ENCODE measurements at regions not wholly inside any gene's neighbourhood (a gene's known extent, or its start where the extent isn't known, plus 50 kb on each side); places are given as distances from the start of the nearest gene placed in this dataset.

DNA sequence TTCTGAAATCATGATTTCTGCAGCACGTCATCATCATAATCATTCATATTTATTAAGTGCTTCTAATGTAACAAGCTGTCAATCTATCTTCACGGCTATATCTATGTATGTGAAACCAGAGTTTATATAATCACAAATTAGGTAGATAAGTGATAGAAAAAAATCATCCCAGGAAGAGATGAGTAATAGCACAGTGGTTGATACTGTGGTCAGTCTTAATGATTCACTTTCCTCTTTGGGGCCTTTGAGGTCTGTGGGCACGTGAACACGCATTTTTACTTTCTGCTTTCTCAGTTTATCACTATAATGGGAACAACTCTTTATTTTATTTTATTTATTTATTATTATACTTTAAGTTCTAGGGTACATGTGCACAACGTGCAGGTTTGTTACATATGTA lies 265.9 kb upstream of the NOVA1 start:
- 79 to 85% methylated on average over 5 of the region's 5 CpGs for WGBS, 2 donors
- H3K4me1 ChIP-seq (ENCODE audit: control insufficient read depth in 2 of 2, insufficient read depth in 2 of 2, low read length in 1 of 2) = no peaks in the 10 kb centered on the region
- no peak overlapping the region for H3K4me3 ChIP-seq (ENCODE audit: low read depth in 1 of 2, low read length in 2 of 2)
- no peaks in the 10 kb centered on the region for H3K27me3 ChIP-seq (ENCODE audit: control insufficient read depth in 1 of 2, insufficient read depth in 2 of 2, low read length in 2 of 2)
- no peaks in the 10 kb centered on the region for H3K9me3 ChIP-seq (ENCODE audit: control insufficient read depth in 2 of 2, insufficient read depth in 1 of 2, low read depth in 1 of 2, low read length in 1 of 2)
- H3K36me3 ChIP-seq (ENCODE audit: control insufficient read depth in 2 of 2, insufficient read depth in 2 of 2, low read length in 1 of 2) = no peaks in the 10 kb centered on the region
- H3K27ac ChIP-seq (ENCODE audit: low read depth in 2 of 2, low read length in 1 of 2) = no peak overlapping the region

DNA sequence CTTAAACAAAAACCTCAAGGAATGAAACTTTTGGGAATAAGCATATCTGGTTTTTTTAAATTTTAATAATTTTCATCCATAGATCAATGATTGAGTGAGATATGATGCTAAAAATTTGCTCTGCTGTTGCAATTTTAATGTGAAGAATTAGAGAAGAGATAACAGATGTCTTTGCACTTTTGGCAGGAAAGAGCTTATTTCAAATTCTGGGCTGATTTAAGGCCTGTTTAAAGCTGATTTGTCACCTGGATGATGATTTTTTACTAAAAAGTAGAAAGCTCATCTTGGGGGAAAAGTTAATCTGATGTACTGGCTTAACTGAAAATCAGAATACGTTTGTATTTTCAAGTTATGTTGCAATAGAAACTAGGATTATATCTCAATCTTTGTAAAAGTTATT lies 268.9 kb upstream of the NOVA1 start:
- Histone ChIP-seq H3K36me3 (ENCODE audit: control insufficient read depth in 2 of 2, insufficient read depth in 2 of 2, low read length in 1 of 2) (no peaks in the 10 kb centered on the region), H3K4me1 (ENCODE audit: control insufficient read depth in 2 of 2, insufficient read depth in 2 of 2, low read length in 1 of 2) (no peaks in the 10 kb centered on the region), H3K27me3 (ENCODE audit: control insufficient read depth in 1 of 2, insufficient read depth in 2 of 2, low read length in 2 of 2) (no peaks in the 10 kb centered on the region), H3K9me3 (ENCODE audit: control insufficient read depth in 2 of 2, insufficient read depth in 1 of 2, low read depth in 1 of 2, low read length in 1 of 2) (no peaks in the 10 kb centered on the region), H3K4me3 (ENCODE audit: low read depth in 1 of 2, low read length in 2 of 2) (no peak overlapping the region), H3K27ac (ENCODE audit: low read depth in 2 of 2, low read length in 1 of 2) (no peak overlapping the region)
- WGBS, 2 donors = 26 to 33% methylated on average over 1 of the region's 1 CpG

DNA sequence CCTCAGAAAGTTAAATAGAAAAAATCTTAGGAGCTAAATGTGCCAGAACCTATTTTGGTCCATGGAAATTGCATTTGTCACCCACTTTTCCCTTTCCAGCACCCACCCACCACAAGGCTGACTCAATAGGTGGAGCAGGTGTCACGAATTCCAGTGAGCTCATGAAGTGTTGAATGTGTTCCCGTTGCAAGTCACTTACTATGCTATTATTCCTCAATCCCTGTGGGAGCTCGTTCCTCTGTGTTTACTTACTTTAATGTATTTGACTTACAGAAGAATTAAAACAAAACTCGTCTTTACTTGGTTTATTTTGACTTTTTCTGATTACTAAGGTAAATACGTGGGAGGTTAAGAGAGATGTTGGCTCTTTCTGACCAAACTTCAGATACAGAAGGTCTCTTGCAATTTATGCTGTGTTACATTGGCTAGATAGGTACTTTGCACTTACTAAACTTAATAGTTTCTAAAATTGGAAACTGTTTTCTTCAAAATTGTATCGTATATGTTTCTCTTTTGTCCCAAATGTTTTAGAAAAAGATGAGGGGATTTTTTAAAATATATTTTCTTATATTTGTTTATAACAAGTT lies 269.4 kb upstream of the NOVA1 start:
- H3K4me1 ChIP-seq (ENCODE audit: control insufficient read depth in 2 of 2, insufficient read depth in 2 of 2, low read length in 1 of 2) = no peaks in the 10 kb centered on the region
- H3K9me3 ChIP-seq (ENCODE audit: control insufficient read depth in 2 of 2, insufficient read depth in 1 of 2, low read depth in 1 of 2, low read length in 1 of 2) = no peaks in the 10 kb centered on the region
- no peaks in the 10 kb centered on the region for H3K36me3 ChIP-seq (ENCODE audit: control insufficient read depth in 2 of 2, insufficient read depth in 2 of 2, low read length in 1 of 2)
- no peaks in the 10 kb centered on the region for H3K27me3 ChIP-seq (ENCODE audit: control insufficient read depth in 1 of 2, insufficient read depth in 2 of 2, low read length in 2 of 2)
- no peak overlapping the region for H3K27ac ChIP-seq (ENCODE audit: low read depth in 2 of 2, low read length in 1 of 2)
- no peak overlapping the region for H3K4me3 ChIP-seq (ENCODE audit: low read depth in 1 of 2, low read length in 2 of 2)
- WGBS, 2 donors = 26 to 27% methylated on average over 6 of the region's 6 CpGs

DNA sequence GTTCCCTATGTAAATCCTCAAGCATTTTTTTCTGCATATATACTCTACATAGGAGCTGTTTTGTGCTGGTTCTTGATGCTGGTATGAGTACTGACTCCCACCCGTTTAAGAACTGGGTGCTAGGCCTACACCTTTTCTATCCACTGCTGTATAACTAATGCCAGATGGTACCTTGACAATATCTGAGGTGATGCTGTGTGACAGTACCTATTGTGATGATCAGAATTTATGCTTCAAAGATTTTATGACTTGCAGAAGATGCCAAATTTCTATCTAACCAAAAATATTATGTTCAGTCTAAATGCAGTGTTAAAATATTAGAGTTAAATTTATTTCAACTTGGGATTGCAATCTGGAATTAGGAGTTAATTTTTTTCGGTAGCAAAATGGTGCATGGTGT lies 272.3 kb upstream of the NOVA1 start:
- Histone ChIP-seq H3K27ac (ENCODE audit: low read depth in 2 of 2, low read length in 1 of 2) (no peak overlapping the region), H3K36me3 (ENCODE audit: control insufficient read depth in 2 of 2, insufficient read depth in 2 of 2, low read length in 1 of 2) (no peaks in the 10 kb centered on the region), H3K27me3 (ENCODE audit: control insufficient read depth in 1 of 2, insufficient read depth in 2 of 2, low read length in 2 of 2) (no peaks in the 10 kb centered on the region), H3K9me3 (ENCODE audit: control insufficient read depth in 2 of 2, insufficient read depth in 1 of 2, low read depth in 1 of 2, low read length in 1 of 2) (peaks cover 0 to 2% of the 10 kb centered on the region in 2 donors), H3K4me3 (ENCODE audit: low read depth in 1 of 2, low read length in 2 of 2) (no peak overlapping the region), H3K4me1 (ENCODE audit: control insufficient read depth in 2 of 2, insufficient read depth in 2 of 2, low read length in 1 of 2) (no peaks in the 10 kb centered on the region)
- 79 to 84% methylated on average over 2 of the region's 2 CpGs for WGBS, 2 donors

DNA sequence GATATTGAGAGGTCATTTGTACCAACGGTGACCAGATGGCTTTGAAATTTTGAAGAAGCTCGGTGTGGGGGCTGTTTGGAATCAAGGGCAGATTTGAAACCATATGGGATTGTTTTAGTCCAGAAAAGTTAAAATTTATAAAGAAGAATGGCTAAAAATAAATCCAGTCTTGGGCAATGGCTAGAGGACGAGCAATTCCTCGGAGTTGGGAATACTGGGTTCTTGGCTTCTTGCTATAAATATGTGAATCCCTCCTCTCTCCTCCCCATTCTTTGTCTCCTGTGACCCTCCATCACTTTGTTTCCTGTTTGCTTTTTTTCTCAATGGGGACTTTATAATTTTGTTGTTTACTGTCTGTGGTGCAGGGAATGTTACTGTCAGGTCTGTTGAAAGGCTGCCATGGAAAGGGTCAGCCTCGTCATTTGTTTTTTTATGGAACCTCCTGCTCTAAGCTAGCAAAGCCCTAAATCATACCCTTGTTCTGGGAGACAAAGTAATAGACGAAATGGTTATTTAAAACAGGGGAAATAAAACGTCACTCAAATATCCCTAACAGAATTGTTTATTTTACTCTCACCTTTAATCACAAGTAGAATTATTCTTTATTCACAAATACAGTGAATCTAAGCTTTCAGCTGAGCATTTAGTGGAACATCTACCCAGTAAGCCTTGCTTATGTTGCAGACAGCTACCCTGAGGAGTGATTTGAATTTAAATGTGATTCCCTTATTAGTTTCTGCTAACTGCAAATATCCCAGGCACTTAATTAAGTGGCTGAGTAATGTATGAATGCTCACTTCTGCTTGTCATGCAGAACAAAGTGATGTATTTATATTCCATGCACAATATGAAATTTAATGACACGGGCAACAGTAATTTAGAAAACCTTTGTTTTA lies 273.1 kb upstream of the NOVA1 start:
- H3K4me1 ChIP-seq (ENCODE audit: control insufficient read depth in 2 of 2, insufficient read depth in 2 of 2, low read length in 1 of 2) = no peaks in the 10 kb centered on the region
- 55% methylated on average over 8 of the region's 8 CpGs for WGBS, 2 donors
- no peaks in the 10 kb centered on the region for H3K36me3 ChIP-seq (ENCODE audit: control insufficient read depth in 2 of 2, insufficient read depth in 2 of 2, low read length in 1 of 2)
- H3K4me3 ChIP-seq (ENCODE audit: low read depth in 1 of 2, low read length in 2 of 2) = no peak overlapping the region
- H3K27ac ChIP-seq (ENCODE audit: low read depth in 2 of 2, low read length in 1 of 2) = no peak overlapping the region
- peaks cover 0 to 2% of the 10 kb centered on the region in 2 donors for H3K9me3 ChIP-seq (ENCODE audit: control insufficient read depth in 2 of 2, insufficient read depth in 1 of 2, low read depth in 1 of 2, low read length in 1 of 2)
- H3K27me3 ChIP-seq (ENCODE audit: control insufficient read depth in 1 of 2, insufficient read depth in 2 of 2, low read length in 2 of 2) = no peaks in the 10 kb centered on the region

DNA sequence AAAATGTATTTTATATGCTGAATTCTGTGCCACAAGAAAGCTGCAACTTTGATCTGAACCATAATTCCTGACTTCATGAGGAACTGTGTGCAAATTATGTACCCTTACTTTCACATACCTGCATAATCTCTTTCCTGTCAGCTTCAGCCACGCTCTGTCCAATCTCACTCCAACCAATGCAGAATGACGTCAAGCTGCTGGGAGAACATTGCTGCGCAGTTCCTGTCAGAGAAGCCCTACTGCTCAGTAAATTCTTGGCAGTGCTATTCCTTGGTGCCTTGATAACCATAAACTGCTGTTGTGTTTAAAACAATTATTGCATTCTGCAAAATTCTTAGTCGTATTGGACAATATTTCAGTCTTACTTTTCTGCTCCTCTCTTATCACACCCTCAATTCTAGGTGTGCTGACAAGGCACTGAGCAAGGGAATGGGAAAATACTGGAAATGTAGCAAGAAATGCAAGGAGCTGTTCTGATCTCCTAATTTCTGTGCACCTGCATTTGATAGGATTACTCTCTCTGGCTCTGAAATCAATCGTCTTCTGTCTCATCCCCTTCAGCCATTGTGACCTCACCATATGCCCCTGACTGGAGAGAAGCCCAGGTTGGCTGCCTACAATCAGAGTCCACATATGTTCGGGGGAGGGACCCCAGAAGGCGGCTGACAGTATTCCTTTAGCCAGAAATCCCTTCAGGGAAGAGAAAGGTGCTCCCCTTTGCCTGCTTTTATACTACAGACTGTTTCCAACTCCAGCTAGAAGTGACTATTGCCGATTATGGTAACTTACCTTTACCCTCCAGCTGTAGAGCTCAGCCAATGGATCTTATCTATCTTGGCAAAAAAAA lies 274.9 kb upstream of the NOVA1 start:
- H3K9me3 ChIP-seq (ENCODE audit: control insufficient read depth in 2 of 2, insufficient read depth in 1 of 2, low read depth in 1 of 2, low read length in 1 of 2) = peaks cover 0 to 2% of the 10 kb centered on the region in 2 donors
- H3K27ac ChIP-seq (ENCODE audit: low read depth in 2 of 2, low read length in 1 of 2) = no peak overlapping the region
- no peaks in the 10 kb centered on the region for H3K27me3 ChIP-seq (ENCODE audit: control insufficient read depth in 1 of 2, insufficient read depth in 2 of 2, low read length in 2 of 2)
- no peaks in the 10 kb centered on the region for H3K36me3 ChIP-seq (ENCODE audit: control insufficient read depth in 2 of 2, insufficient read depth in 2 of 2, low read length in 1 of 2)
- WGBS, 2 donors = 45 to 57% methylated on average over 8 of the region's 8 CpGs
- no peaks in the 10 kb centered on the region for H3K4me1 ChIP-seq (ENCODE audit: control insufficient read depth in 2 of 2, insufficient read depth in 2 of 2, low read length in 1 of 2)
- H3K4me3 ChIP-seq (ENCODE audit: low read depth in 1 of 2, low read length in 2 of 2) = no peak overlapping the region

DNA sequence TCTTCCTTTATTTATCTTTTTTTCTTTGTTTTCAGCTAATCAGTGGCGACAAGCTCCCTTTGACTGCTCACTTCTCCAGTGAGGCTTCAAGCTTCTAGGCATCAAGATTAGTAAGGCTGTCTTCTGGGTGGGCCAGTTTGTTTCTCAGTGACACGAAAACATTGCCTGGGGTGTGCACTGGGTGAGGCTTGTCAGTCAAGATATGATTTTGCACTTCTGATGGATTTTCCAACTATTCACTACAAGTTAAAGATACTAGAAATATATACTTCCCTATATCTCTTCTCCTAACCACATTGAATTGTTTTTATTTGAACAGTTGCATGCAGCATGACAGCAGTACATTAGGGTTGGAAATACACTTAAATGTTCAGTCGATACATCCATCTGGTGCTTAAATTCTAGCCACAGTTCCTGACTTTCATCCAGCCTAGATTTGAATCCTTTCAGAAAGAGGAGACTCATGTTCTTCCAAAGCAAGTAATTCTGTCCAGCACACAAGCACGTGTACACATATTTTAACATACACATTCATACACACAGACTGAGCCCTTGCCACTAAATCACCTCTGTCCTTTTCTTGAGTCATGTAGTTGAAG lies 275.6 kb upstream of the NOVA1 start:
- WGBS, 2 donors = 73 to 82% methylated on average over 4 of the region's 4 CpGs
- H3K4me3 ChIP-seq (ENCODE audit: low read depth in 1 of 2, low read length in 2 of 2) = no peak overlapping the region
- H3K4me1 ChIP-seq (ENCODE audit: control insufficient read depth in 2 of 2, insufficient read depth in 2 of 2, low read length in 1 of 2) = no peaks in the 10 kb centered on the region
- H3K36me3 ChIP-seq (ENCODE audit: control insufficient read depth in 2 of 2, insufficient read depth in 2 of 2, low read length in 1 of 2) = no peaks in the 10 kb centered on the region
- no peaks in the 10 kb centered on the region for H3K27me3 ChIP-seq (ENCODE audit: control insufficient read depth in 1 of 2, insufficient read depth in 2 of 2, low read length in 2 of 2)
- peaks cover 0 to 2% of the 10 kb centered on the region in 2 donors for H3K9me3 ChIP-seq (ENCODE audit: control insufficient read depth in 2 of 2, insufficient read depth in 1 of 2, low read depth in 1 of 2, low read length in 1 of 2)
- H3K27ac ChIP-seq (ENCODE audit: low read depth in 2 of 2, low read length in 1 of 2) = no peak overlapping the region

DNA sequence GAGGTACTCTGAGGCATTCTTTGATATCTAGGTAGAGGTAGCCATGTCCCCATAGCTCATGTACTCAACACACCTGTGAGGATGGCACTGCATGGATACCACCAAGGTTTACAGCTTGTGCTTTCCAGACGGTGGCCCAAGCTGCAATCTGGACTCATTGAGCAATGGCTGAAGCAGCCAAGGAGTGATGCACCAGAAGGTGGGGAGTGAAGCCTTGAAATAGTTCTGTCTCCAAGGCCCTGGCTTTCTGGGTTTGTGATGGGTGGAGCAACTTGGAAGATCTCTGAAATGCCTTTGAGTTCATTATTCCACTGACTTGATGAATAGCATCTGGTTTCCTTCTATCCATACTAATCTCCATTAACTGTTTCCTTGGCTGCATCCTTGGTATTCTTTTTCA lies 290.0 kb upstream of the NOVA1 start:
- no peak overlapping the region for H3K27ac ChIP-seq (ENCODE audit: low read depth in 2 of 2, low read length in 1 of 2)
- 68% methylated on average over 1 of the region's 1 CpG for WGBS, 2 donors
- H3K4me1 ChIP-seq (ENCODE audit: control insufficient read depth in 2 of 2, insufficient read depth in 2 of 2, low read length in 1 of 2) = no peaks in the 10 kb centered on the region
- no peaks in the 10 kb centered on the region for H3K27me3 ChIP-seq (ENCODE audit: control insufficient read depth in 1 of 2, insufficient read depth in 2 of 2, low read length in 2 of 2)
- peaks cover 0 to 4% of the 10 kb centered on the region in 2 donors for H3K9me3 ChIP-seq (ENCODE audit: control insufficient read depth in 2 of 2, insufficient read depth in 1 of 2, low read depth in 1 of 2, low read length in 1 of 2)
- H3K36me3 ChIP-seq (ENCODE audit: control insufficient read depth in 2 of 2, insufficient read depth in 2 of 2, low read length in 1 of 2) = no peaks in the 10 kb centered on the region
- no peak overlapping the region for H3K4me3 ChIP-seq (ENCODE audit: low read depth in 1 of 2, low read length in 2 of 2)

DNA sequence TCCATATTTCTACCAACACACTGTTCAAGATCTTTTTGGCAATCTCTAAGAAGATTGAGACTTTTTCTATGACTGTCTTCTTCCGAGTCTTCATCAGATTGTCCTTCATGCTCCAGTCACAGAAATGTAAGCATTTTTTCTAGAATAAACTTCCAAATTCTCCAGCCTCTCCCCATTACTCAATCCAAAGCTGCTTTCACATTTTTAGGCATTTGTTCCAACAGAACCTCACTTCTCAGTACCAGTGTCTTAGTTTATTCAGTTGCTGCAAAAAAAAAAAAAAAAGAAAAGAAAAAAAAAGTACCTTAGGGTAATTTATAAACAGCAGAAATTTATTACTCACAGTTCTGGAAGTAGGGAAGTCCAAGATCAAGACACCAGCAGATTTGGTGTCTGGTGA lies 290.8 kb upstream of the NOVA1 start:
- Histone ChIP-seq H3K36me3 (ENCODE audit: control insufficient read depth in 2 of 2, insufficient read depth in 2 of 2, low read length in 1 of 2) (no peaks in the 10 kb centered on the region), H3K9me3 (ENCODE audit: control insufficient read depth in 2 of 2, insufficient read depth in 1 of 2, low read depth in 1 of 2, low read length in 1 of 2) (peaks cover 0 to 4% of the 10 kb centered on the region in 2 donors), H3K27ac (ENCODE audit: low read depth in 2 of 2, low read length in 1 of 2) (no peak overlapping the region), H3K4me1 (ENCODE audit: control insufficient read depth in 2 of 2, insufficient read depth in 2 of 2, low read length in 1 of 2) (no peaks in the 10 kb centered on the region), H3K27me3 (ENCODE audit: control insufficient read depth in 1 of 2, insufficient read depth in 2 of 2, low read length in 2 of 2) (no peaks in the 10 kb centered on the region), H3K4me3 (ENCODE audit: low read depth in 1 of 2, low read length in 2 of 2) (no peak overlapping the region)
- 73 to 79% methylated on average over 1 of the region's 1 CpG for WGBS, 2 donors

All from esophagus (tissue), 2 donors.